CD8-positive, alpha-beta memory T cell (primary cell): ENCODE measurements at regions not wholly inside any gene's neighbourhood (a gene's known extent, or its start where the extent isn't known, plus 50 kb on each side); places are given as distances from the start of the nearest gene placed in this dataset.
A peak's percentile ranks its signal among the peaks of the same experiment; 100 is the strongest.

Experiments
- CTCF ChIA-PET: fragments of 350-600 bp; sonication (Branson Sonifier 250); formaldehyde crosslinking; loops from one replicate; lab custom pipeline; 2021; ENCODE audit warnings: antibody characterized with exemption; lab: Charles Lee
- POLR2A ChIA-PET: fragments of 350-600 bp; sonication (Branson Sonifier 250); formaldehyde crosslinking; loops from one replicate; lab custom pipeline; 2021; ENCODE audit warnings: antibody characterized with exemption; lab: Charles Lee
- DNase-seq, 5 donors: peaks; one replicate each; pipeline versions ENCODE4 v3.0.0 to v3.0.0-alpha.2; 2020 to 2022; ENCODE audit warnings: mixed read lengths in 1 of 5
- H3K27ac ChIP-seq: one replicate; pipeline ENCODE4 v1.7.0; 2013; ENCODE audit warnings: low read depth, mild to moderate bottlenecking, low read length, moderate library complexity
- H3K27me3 ChIP-seq: 2 replicates; pipeline ENCODE4 v1.7.0; 2013; ENCODE audit warnings: low read length, mild to moderate bottlenecking; ENCODE audit not compliant: insufficient read depth, poor library complexity, severe bottlenecking
- H3K36me3 ChIP-seq: 2 replicates; pipeline ENCODE4 v1.7.0; 2013; ENCODE audit warnings: mild to moderate bottlenecking, low read length, moderate library complexity; ENCODE audit not compliant: insufficient read depth
- H3K4me1 ChIP-seq: 2 replicates; pipeline ENCODE4 v1.7.0; 2013; ENCODE audit warnings: mild to moderate bottlenecking, low read length, moderate library complexity; ENCODE audit not compliant: insufficient read depth
- H3K4me3 ChIP-seq: 2 replicates; pipeline ENCODE4 v1.7.0; 2013; ENCODE audit warnings: mild to moderate bottlenecking, low read length
- H3K9me3 ChIP-seq: 2 replicates; pipeline ENCODE4 v1.7.0; 2013; ENCODE audit warnings: mild to moderate bottlenecking, low read length
- H3K27ac Mint-ChIP-seq, 8 donors: one replicate each; pipeline ENCODE4 v1.8.0; 2020 to 2021; ENCODE audit warnings: mixed read lengths in 8 of 8, mild to moderate bottlenecking in 6 of 8, inconsistent platforms in 3 of 8, moderate library complexity in 3 of 8
- H3K27me3 Mint-ChIP-seq, 2 donors: one replicate each; pipeline ENCODE4 v1.8.0; 2020 to 2021; ENCODE audit warnings: mixed read lengths in 2 of 2, mild to moderate bottlenecking in 1 of 2, moderate library complexity in 1 of 2
- H3K36me3 Mint-ChIP-seq, 3 donors: one replicate each; pipeline ENCODE4 v1.8.0; 2020 to 2021; ENCODE audit warnings: mixed read lengths in 3 of 3, inconsistent platforms in 1 of 3, mild to moderate bottlenecking in 1 of 3
- H3K4me1 Mint-ChIP-seq, 3 donors: one replicate each; pipeline ENCODE4 v1.8.0; 2020 to 2021; ENCODE audit warnings: mixed read lengths in 3 of 3, inconsistent platforms in 1 of 3, mild to moderate bottlenecking in 1 of 3
- H3K4me3 Mint-ChIP-seq, 7 donors: one replicate each; pipeline ENCODE4 v1.8.0; 2020 to 2021; ENCODE audit warnings: mixed read lengths in 7 of 7, mild to moderate bottlenecking in 6 of 7, moderate library complexity in 4 of 7, inconsistent platforms in 2 of 7
- H3K9me3 Mint-ChIP-seq, 5 donors: one replicate each; pipeline ENCODE4 v1.8.0; 2020 to 2022; ENCODE audit warnings: mixed read lengths in 5 of 5, mild to moderate bottlenecking in 3 of 5, moderate library complexity in 2 of 5, inconsistent platforms in 1 of 5

DNA sequence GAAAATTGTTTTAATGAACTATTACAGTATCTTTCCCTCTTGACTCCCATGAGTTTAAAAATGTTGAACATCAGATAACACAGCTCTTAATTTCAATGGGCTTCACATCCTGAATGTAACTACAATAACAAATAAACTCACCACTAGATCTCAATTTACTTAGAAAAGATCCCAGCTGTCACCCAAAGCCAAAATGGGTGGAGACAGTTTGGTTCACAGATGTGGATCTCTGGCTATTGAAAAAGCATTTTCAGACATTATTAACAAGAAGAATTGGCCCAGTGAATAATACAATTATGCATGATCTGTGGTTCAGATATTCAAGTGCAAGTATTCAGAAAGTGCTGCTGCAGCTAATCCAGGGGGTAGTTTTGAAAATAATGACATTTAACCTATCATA, 184.7 kb upstream of the RALGAPA2 start:
- no peak overlapping the region for H3K27ac Mint-ChIP-seq
- ChIA-PET POLR2A (no interaction called here), CTCF (no interaction called here)
- Histone ChIP-seq H3K27ac (no peak overlapping the region), H3K36me3 (no peaks in the 10 kb centered on the region), H3K4me3 (no peak overlapping the region), H3K27me3 (no peaks in the 10 kb centered on the region), H3K9me3 (no peaks in the 10 kb centered on the region), H3K4me1 (no peaks in the 10 kb centered on the region)
- H3K36me3 Mint-ChIP-seq, result no peaks in the 10 kb centered on the region
- H3K27me3 Mint-ChIP-seq, result peaks cover 7 to 16% of the 10 kb centered on the region in 2 donors
- no peaks in the 10 kb centered on the region for H3K4me1 Mint-ChIP-seq
- peaks cover 0 to 4% (median 0%) of the 10 kb centered on the region in 5 donors for H3K9me3 Mint-ChIP-seq
- DNase-seq, result no peak
- H3K4me3 Mint-ChIP-seq, result no peak overlapping the region

DNA sequence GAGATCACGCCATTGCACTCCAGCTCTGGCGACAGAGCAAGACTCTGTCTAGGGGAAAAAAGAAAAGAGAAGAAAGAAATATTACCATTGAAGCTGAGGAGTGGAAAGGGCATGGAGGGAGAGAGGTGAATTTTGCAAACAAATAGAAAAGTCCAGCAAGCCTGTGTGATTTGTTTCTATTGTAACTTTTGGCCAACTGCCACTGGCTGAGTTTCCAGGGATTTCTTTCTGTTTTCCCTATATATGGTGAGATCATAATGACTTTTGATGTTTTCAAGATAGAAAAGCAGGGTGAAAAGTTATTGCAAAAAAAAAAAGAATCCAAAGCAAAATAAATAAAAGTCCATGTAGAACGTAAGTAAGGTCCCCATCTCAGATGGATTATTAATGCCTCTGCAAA, 184.2 kb upstream of the RALGAPA2 start:
- no peak for DNase-seq
- Histone ChIP-seq H3K4me1 (no peaks in the 10 kb centered on the region), H3K27me3 (no peaks in the 10 kb centered on the region), H3K4me3 (no peak overlapping the region), H3K36me3 (no peaks in the 10 kb centered on the region), H3K27ac (no peak overlapping the region), H3K9me3 (no peaks in the 10 kb centered on the region)
- Mint-ChIP-seq H3K9me3 (peaks cover 0 to 1% (median 0%) of the 10 kb centered on the region in 5 donors), H3K27me3 (peaks cover 8 to 13% of the 10 kb centered on the region in 2 donors), H3K27ac (no peak overlapping the region), H3K36me3 (no peaks in the 10 kb centered on the region), H3K4me3 (no peak overlapping the region), H3K4me1 (no peaks in the 10 kb centered on the region)
- ChIA-PET CTCF (no interaction called here), POLR2A (no interaction called here)

DNA sequence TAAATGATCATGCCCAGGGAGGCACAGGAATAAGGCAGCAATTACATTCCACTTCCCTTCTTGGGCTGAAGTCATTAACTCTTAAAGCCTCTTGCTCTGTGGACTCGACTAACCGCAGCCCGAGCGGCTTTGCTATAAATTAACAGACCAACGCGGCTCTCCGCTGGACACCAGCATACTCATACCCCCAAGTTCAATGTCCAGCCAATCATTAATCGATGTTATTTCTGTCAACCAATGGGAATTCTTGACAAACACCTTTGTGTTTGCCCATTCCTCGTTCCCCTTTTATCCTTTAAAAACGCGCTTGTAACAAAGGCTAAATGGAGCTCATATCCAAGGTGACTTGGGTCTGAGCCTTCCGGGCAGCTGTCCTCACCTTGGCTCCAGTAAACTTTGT, 183.1 kb upstream of the RALGAPA2 start:
- Histone ChIP-seq H3K36me3 (no peaks in the 10 kb centered on the region), H3K4me3 (no peak overlapping the region), H3K27me3 (no peaks in the 10 kb centered on the region), H3K9me3 (no peaks in the 10 kb centered on the region), H3K4me1 (no peaks in the 10 kb centered on the region), H3K27ac (no peak overlapping the region)
- Mint-ChIP-seq H3K4me1 (no peaks in the 10 kb centered on the region), H3K27ac (no peak overlapping the region), H3K9me3 (no peaks in the 10 kb centered on the region), H3K36me3 (no peaks in the 10 kb centered on the region), H3K4me3 (no peak overlapping the region), H3K27me3 (peaks cover 5 to 14% of the 10 kb centered on the region in 2 donors)
- no peak for DNase-seq
- ChIA-PET CTCF (no interaction called here), POLR2A (no interaction called here)

DNA sequence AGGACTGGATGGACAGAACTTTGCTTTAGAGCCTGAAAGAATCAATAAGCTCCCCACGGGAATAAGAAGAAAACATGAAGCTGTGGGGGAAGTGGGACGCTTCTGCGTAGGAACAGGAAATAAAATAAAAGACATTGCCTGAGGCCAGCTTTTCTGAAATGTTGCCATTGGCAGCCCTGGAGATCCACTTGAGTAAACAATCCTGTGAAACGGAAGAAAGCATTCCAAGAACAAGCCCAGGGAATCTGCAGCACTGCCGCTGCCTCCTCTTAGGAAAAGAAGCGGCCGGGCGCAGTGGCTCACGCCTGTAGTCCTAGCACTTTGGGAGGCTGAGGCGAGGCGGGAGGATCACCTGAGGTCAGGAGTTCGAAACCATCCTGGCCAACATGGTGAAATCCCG, 182.3 kb upstream of the RALGAPA2 start:
- H3K27me3 Mint-ChIP-seq, result peaks cover 3 to 13% of the 10 kb centered on the region in 2 donors
- POLR2A ChIA-PET, result no interaction called here
- H3K27ac Mint-ChIP-seq, result no peak overlapping the region
- Histone ChIP-seq H3K27me3 (no peaks in the 10 kb centered on the region), H3K4me1 (no peaks in the 10 kb centered on the region), H3K36me3 (no peaks in the 10 kb centered on the region), H3K9me3 (no peaks in the 10 kb centered on the region), H3K27ac (no peak overlapping the region), H3K4me3 (no peak overlapping the region)
- H3K4me1 Mint-ChIP-seq, result no peaks in the 10 kb centered on the region
- no peak for DNase-seq
- no peak overlapping the region for H3K4me3 Mint-ChIP-seq
- H3K9me3 Mint-ChIP-seq, result no peaks in the 10 kb centered on the region
- H3K36me3 Mint-ChIP-seq, result no peaks in the 10 kb centered on the region
- CTCF ChIA-PET, result no interaction called here

GRCh38 chr20:20894280-20894679, 181.8 kb upstream of the RALGAPA2 start:
- H3K4me3 Mint-ChIP-seq, result no peak overlapping the region
- Histone ChIP-seq H3K4me3 (no peak overlapping the region), H3K4me1 (no peaks in the 10 kb centered on the region), H3K9me3 (no peaks in the 10 kb centered on the region), H3K36me3 (no peaks in the 10 kb centered on the region), H3K27ac (no peak overlapping the region), H3K27me3 (no peaks in the 10 kb centered on the region)
- H3K36me3 Mint-ChIP-seq, result no peaks in the 10 kb centered on the region
- H3K27ac Mint-ChIP-seq, result no peak overlapping the region
- no peaks in the 10 kb centered on the region for H3K9me3 Mint-ChIP-seq
- POLR2A ChIA-PET, result no interaction called here
- DNase-seq, result no peak
- no peaks in the 10 kb centered on the region for H3K4me1 Mint-ChIP-seq
- CTCF ChIA-PET, result no interaction called here
- peaks cover 5 to 14% of the 10 kb centered on the region in 2 donors for H3K27me3 Mint-ChIP-seq

DNA sequence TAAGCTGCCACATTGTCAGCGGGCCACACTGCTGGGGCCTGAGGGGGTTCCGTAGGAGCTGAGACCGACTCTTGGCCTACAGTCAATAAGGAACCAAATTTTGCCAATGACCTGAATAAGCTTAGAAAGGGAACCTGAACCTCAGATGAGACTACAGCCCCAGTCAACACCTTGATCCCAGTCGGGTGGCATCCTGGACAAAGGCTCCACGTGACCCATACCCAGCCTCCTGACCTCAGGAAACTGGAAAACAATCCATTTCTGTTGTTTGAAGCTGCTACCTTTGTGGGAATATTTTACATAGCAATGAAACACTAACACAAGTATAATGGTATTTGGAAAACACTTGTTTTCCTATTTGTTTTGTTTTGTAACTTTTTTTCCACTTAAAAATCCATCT, 179.9 kb upstream of the RALGAPA2 start:
- Histone ChIP-seq H3K36me3 (no peaks in the 10 kb centered on the region), H3K4me1 (no peaks in the 10 kb centered on the region), H3K27ac (no peak overlapping the region), H3K4me3 (no peak overlapping the region), H3K27me3 (no peaks in the 10 kb centered on the region), H3K9me3 (no peaks in the 10 kb centered on the region)
- no peaks in the 10 kb centered on the region for H3K4me1 Mint-ChIP-seq
- POLR2A ChIA-PET, result no interaction called here
- H3K27ac Mint-ChIP-seq, result no peak overlapping the region
- no peak overlapping the region for H3K4me3 Mint-ChIP-seq
- no peaks in the 10 kb centered on the region for H3K9me3 Mint-ChIP-seq
- no peaks in the 10 kb centered on the region for H3K36me3 Mint-ChIP-seq
- peaks cover 7 to 25% of the 10 kb centered on the region in 2 donors for H3K27me3 Mint-ChIP-seq
- CTCF ChIA-PET, result no interaction called here
- no peak for DNase-seq

DNA sequence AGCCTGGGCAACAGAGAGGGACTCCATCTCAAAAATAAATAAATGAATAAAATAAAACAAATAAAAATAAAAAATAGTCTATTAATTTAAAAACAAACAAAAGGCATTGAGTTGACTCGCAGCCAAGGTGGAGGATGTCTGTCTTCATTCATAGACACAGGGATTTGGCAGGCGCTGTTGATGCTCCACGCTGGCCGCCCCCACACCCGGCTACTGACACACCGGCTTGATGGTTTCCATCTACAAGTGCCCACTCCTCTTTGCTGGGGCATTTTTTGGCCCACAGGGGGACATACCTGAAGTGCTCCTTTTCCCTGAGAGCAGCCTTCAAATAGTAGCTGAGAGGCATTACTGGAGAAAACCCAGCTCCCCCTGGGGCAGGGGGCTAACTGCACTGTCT, 178.3 kb upstream of the RALGAPA2 start:
- no peak for DNase-seq
- H3K4me3 ChIP-seq, result no peak overlapping the region
- no peaks in the 10 kb centered on the region for H3K4me1 ChIP-seq
- no peak overlapping the region for H3K4me3 Mint-ChIP-seq
- ChIA-PET POLR2A (no interaction called here), CTCF (no interaction called here)
- no peak overlapping the region for H3K27ac Mint-ChIP-seq
- H3K9me3 ChIP-seq, result no peaks in the 10 kb centered on the region
- H3K27me3 ChIP-seq, result no peaks in the 10 kb centered on the region
- no peaks in the 10 kb centered on the region for H3K4me1 Mint-ChIP-seq
- H3K36me3 Mint-ChIP-seq, result no peaks in the 10 kb centered on the region
- no peaks in the 10 kb centered on the region for H3K36me3 ChIP-seq
- peaks cover 7 to 25% of the 10 kb centered on the region in 2 donors for H3K27me3 Mint-ChIP-seq
- H3K27ac ChIP-seq, result no peak overlapping the region
- peaks cover 0 to under 1% (median 0%) of the 10 kb centered on the region in 5 donors for H3K9me3 Mint-ChIP-seq

DNA sequence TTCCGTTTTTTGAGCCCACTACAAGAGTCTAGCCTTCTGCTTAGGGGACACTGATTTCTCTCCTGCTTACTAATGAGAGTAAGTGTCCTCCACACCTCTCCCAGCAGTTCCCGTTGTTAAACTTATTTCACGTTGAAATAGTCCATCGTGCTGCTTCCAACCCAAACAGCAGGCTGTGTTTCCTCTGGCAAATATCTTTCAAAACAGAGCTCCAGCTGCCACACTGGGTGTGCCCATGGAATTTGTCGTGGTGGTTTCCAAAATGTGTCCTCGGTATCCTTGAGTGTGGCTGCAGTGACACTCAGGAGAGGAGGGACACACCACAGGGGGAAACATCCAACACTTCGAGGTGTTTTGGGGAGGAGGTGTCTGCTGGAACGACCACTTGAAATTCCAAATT, 176.5 kb upstream of the RALGAPA2 start:
- peaks cover 10 to 25% of the 10 kb centered on the region in 2 donors for H3K27me3 Mint-ChIP-seq
- peaks cover 0 to 2% (median 0%) of the 10 kb centered on the region in 5 donors for H3K9me3 Mint-ChIP-seq
- no peaks in the 10 kb centered on the region for H3K36me3 Mint-ChIP-seq
- POLR2A ChIA-PET, result no interaction called here
- H3K4me1 Mint-ChIP-seq, result no peaks in the 10 kb centered on the region
- CTCF ChIA-PET, result interaction anchor here (0.5 kb wide), 1 partner anchor 1199 kb away, joined by 3 read pairs; no protein-coding TSS in a partner anchor
- Histone ChIP-seq H3K4me3 (no peak overlapping the region), H3K36me3 (no peaks in the 10 kb centered on the region), H3K4me1 (no peaks in the 10 kb centered on the region), H3K9me3 (no peaks in the 10 kb centered on the region), H3K27me3 (no peaks in the 10 kb centered on the region), H3K27ac (no peak overlapping the region)
- no peak overlapping the region for H3K4me3 Mint-ChIP-seq
- H3K27ac Mint-ChIP-seq, result peak overlapping the region in 1 of 8 donors; percentile 12
- DNase-seq, result no peak

- Histone ChIP-seq H3K27ac (no peak overlapping the region), H3K4me3 (no peak overlapping the region), H3K9me3 (no peaks in the 10 kb centered on the region), H3K27me3 (no peaks in the 10 kb centered on the region), H3K4me1 (no peaks in the 10 kb centered on the region), H3K36me3 (no peaks in the 10 kb centered on the region)
- Mint-ChIP-seq H3K4me1 (no peaks in the 10 kb centered on the region), H3K27ac (no peak overlapping the region), H3K36me3 (no peaks in the 10 kb centered on the region), H3K9me3 (peaks cover 0 to 2% (median 0%) of the 10 kb centered on the region in 5 donors), H3K4me3 (no peak overlapping the region), H3K27me3 (peaks cover 10 to 23% of the 10 kb centered on the region in 2 donors)
- ChIA-PET POLR2A (no interaction called here), CTCF (interaction anchor here (0.5 kb wide), 1 partner anchor 1199 kb away, joined by 3 read pairs; no protein-coding TSS in a partner anchor)
- DNase-seq, result no peak
These were observed 175.8 kb upstream of the RALGAPA2 start for GRCh38 chr20:20888266-20888656.
